ENCODE measurements at regions not wholly inside any gene's neighbourhood (a gene's known extent, or its start where the extent isn't known, plus 50 kb on each side); places are given as distances from the start of the nearest gene placed in this dataset.

DNA sequence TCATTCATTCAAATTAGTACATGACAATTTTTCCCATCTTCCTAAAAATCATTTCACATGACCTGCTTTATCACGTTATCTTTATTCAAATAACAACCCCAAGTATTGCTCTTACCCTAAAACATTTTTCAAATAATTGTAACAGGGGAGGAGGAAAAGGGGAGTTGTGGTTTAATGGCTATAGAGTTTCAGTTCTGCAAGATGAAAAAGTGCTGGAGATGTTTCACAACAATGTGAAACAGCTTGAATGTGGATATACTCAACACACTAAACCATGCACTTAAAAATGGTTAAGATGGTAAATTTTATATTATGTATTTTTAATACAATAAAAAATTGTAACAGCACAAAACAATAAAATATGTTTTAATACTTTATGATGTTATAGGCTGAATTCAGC lies 161.6 kb upstream of the GUCY1A2 start:
- POLR2A ChIA-PET: no interaction called here
- Histone ChIP-seq H3K9ac (ENCODE audit: insufficient read depth in 1 of 2, low read depth in 2 of 2, low read length in 2 of 2) (no peak overlapping the region), H3K9me1 (ENCODE audit: control insufficient read depth, insufficient read depth, low read length) (no peaks in the 10 kb centered on the region), H2AFZ (ENCODE audit: low read depth, low read length) (no peak overlapping the region), H3K27me3 (ENCODE audit: control insufficient read depth in 2 of 2, insufficient read depth in 2 of 2, low read length in 2 of 2) (no peaks in the 10 kb centered on the region), H3K79me2 (ENCODE audit: control insufficient read depth, insufficient read depth, low read length) (no peaks in the 10 kb centered on the region), H3K36me3 (ENCODE audit: control insufficient read depth, insufficient read depth, low read length) (no peaks in the 10 kb centered on the region), H3K4me1 (replicated peaks in 1 of 2; ENCODE audit: control insufficient read depth in 2 of 2, insufficient read depth in 2 of 2, low read length in 2 of 2) (no peaks in the 10 kb centered on the region), H3K9me3 (replicated peaks; ENCODE audit: control insufficient read depth, insufficient read depth, low read depth, low read length) (no peaks in the 10 kb centered on the region), H3K27ac (ENCODE audit: extremely low read depth, low read depth, low read length) (no peak overlapping the region), H3K4me2 (ENCODE audit: insufficient read depth, low read length) (no peak overlapping the region), H3K4me3 (no peak overlapping the region), H4K20me1 (replicated peaks; ENCODE audit: control insufficient read depth, insufficient read depth, low read length) (no peaks in the 10 kb centered on the region)
- in situ Hi-C loops (cut with MboI): no loop called here
- DNase-seq (ENCODE audit: extremely low read depth in 1 of 4, low spot score in 3 of 4): no peak
- intact Hi-C loops (cut with micrococcal nuclease): no loop called here
- 0% methylated on average over 1 of the region's 1 CpG for WGBS (ENCODE audit: insufficient coverage, low coverage, missing lambda C conversion rate)
- CTCF ChIA-PET (ENCODE audit: low intra/inter-chr PET ratio): no interaction called here
- ATAC-seq: no peak
- BruUV-seq (replicated peaks): no TSS peak
- FAIRE-seq: no peak
- TF ChIP-seq SRSF1 (IDR thresholded peaks at IDR 0.05; ENCODE audit: low read depth, low read length) (no peak), ETV1 (tag; conservative IDR thresholded peaks at IDR 0.05; ENCODE audit: low read depth) (no peak)

GRCh38 chr11:107177106-107177477 lies 158.8 kb upstream of the GUCY1A2 start:
- DNase-seq (ENCODE audit: extremely low read depth in 1 of 4, low spot score in 3 of 4) (no peak), ATAC-seq (no peak; the same call in 2 of the 3 replicates), FAIRE-seq (no peak)
- CTCF ChIA-PET (ENCODE audit: low intra/inter-chr PET ratio): no interaction called here
- intact Hi-C loops (cut with micrococcal nuclease): no loop called here
- no peak overlapping the region for H3K27ac ChIP-seq (ENCODE audit: extremely low read depth, low read depth, low read length)
- H3K4me2 ChIP-seq (ENCODE audit: insufficient read depth, low read length): no peak overlapping the region
- no peak for TF ChIP-seq MXD1 (CRISPR knock-in tag; IDR thresholded peaks at IDR 0.05; ENCODE audit: borderline replicate concordance, poor library complexity, severe bottlenecking)
- no peak for TF ChIP-seq KDM5B (IDR thresholded peaks at IDR 0.05; ENCODE audit: insufficient replicate concordance, low read depth, low read length)
- TF ChIP-seq ATF2 (CRISPR knock-in tag; IDR thresholded peaks at IDR 0.05): no peak
- no peak for TF ChIP-seq SFPQ (IDR thresholded peaks at IDR 0.05; ENCODE audit: low read depth, low read length)
- no peak for TF ChIP-seq ZNF717 (CRISPR knock-in tag; IDR thresholded peaks at IDR 0.05)
- no peaks in the 10 kb centered on the region for H4K20me1 ChIP-seq (replicated peaks; ENCODE audit: control insufficient read depth, insufficient read depth, low read length)
- H3K79me2 ChIP-seq (ENCODE audit: control insufficient read depth, insufficient read depth, low read length): no peaks in the 10 kb centered on the region
- in situ Hi-C loops (cut with MboI): no loop called here
- no peaks in the 10 kb centered on the region for H3K27me3 ChIP-seq (ENCODE audit: control insufficient read depth in 2 of 2, insufficient read depth in 2 of 2, low read length in 2 of 2)
- no peaks in the 10 kb centered on the region for H3K9me3 ChIP-seq (replicated peaks; ENCODE audit: control insufficient read depth, insufficient read depth, low read depth, low read length)
- POLR2A ChIA-PET: no interaction called here
- 0% methylated on average over 13 of the region's 15 CpGs for WGBS (ENCODE audit: insufficient coverage, low coverage, missing lambda C conversion rate)
- H3K9me1 ChIP-seq (ENCODE audit: control insufficient read depth, insufficient read depth, low read length): no peaks in the 10 kb centered on the region
- H3K36me3 ChIP-seq (ENCODE audit: control insufficient read depth, insufficient read depth, low read length): no peaks in the 10 kb centered on the region
- H3K4me1 ChIP-seq (replicated peaks in 1 of 2; ENCODE audit: control insufficient read depth in 2 of 2, insufficient read depth in 2 of 2, low read length in 2 of 2): no peaks in the 10 kb centered on the region
- no TSS peak for BruUV-seq (replicated peaks)
- no peak overlapping the region for H3K9ac ChIP-seq (ENCODE audit: insufficient read depth in 1 of 2, low read depth in 2 of 2, low read length in 2 of 2)
- peak overlapping the region; percentile 24; the same call in 1 of the 2 replicates for H2AFZ ChIP-seq (ENCODE audit: low read depth, low read length)
- no peak overlapping the region for H3K4me3 ChIP-seq
